ENCODE measurements at regions not wholly inside any gene's neighbourhood (a gene's known extent, or its start where the extent isn't known, plus 50 kb on each side); places are given as distances from the start of the nearest gene placed in this dataset.

DNA sequence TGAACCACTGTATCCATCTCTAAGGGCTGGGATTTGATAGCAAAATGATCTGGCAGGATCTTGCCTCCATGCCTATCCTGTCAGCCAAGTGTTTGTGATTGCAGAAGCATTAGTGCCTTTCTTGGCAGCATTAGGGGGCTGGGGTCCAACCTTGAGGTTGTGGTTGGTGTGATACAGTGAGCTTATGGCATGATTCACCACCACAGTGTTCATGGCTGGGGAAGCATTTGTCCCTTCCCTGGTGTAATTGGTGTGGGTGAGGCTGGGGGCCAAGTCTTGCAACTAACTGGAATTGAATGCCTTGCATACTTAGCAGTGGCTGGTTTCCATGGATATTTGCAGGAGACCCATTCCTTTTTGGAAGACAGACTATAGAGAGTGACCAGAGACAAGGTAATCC, 271.0 kb upstream of the TBL1XR1 start:
- Histone ChIP-seq H3K4me3 (ENCODE audit: low read length) (no peak overlapping the region), H4K20me1 (ENCODE audit: low read length) (no peaks in the 10 kb centered on the region), H2AFZ (ENCODE audit: low read length) (no peak overlapping the region), H3K27me3 (ENCODE audit: low read length) (no peaks in the 10 kb centered on the region), H3K36me3 (ENCODE audit: low read depth, low read length) (no peaks in the 10 kb centered on the region), H3K9me2 (replicated peaks; ENCODE audit: low read length) (no peaks in the 10 kb centered on the region), H3K4me2 (ENCODE audit: low read length) (peak overlapping the region; percentile 7; the same call in 1 of the 2 replicates), H3F3A (ENCODE audit: low read length, unreplicated experiment) (no peaks in the 10 kb centered on the region), H3K27ac (ENCODE audit: low read length) (peak overlapping the region; percentile 13; the same call in 1 of the 2 replicates), H3K79me2 (ENCODE audit: low read length) (no peaks in the 10 kb centered on the region), H3K4me1 (ENCODE audit: insufficient read depth, low read length) (peaks cover 12% of the 10 kb centered on the region), H3K9ac (ENCODE audit: low read length) (no peak overlapping the region), H3K9me3 (ENCODE audit: low read length) (no peaks in the 10 kb centered on the region)
- peak; percentile 83 for DNase-seq
- ChIA-PET CTCF (no interaction called here), POLR2A (ENCODE audit: unreplicated experiment) (interaction anchor here (0.5 kb wide), 1 partner anchor 317 kb away, joined by 3 read pairs; no protein-coding TSS in a partner anchor)
- TF ChIP-seq EZH2phosphoT487 (IDR thresholded peaks at IDR 0.05; ENCODE audit: borderline replicate concordance, low read length) (no peak), EZH2 (IDR thresholded peaks at IDR 0.05; ENCODE audit: low read length, unreplicated experiment) (no peak)
- TF ChIP-seq, protein P1, sequence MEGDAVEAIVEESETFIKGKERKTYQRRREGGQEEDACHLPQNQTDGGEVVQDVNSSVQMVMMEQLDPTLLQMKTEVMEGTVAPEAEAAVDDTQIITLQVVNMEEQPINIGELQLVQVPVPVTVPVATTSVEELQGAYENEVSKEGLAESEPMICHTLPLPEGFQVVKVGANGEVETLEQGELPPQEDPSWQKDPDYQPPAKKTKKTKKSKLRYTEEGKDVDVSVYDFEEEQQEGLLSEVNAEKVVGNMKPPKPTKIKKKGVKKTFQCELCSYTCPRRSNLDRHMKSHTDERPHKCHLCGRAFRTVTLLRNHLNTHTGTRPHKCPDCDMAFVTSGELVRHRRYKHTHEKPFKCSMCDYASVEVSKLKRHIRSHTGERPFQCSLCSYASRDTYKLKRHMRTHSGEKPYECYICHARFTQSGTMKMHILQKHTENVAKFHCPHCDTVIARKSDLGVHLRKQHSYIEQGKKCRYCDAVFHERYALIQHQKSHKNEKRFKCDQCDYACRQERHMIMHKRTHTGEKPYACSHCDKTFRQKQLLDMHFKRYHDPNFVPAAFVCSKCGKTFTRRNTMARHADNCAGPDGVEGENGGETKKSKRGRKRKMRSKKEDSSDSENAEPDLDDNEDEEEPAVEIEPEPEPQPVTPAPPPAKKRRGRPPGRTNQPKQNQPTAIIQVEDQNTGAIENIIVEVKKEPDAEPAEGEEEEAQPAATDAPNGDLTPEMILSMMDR (conservative IDR thresholded peaks at IDR 0.05; ENCODE audit: low read depth, low read length): no peak
- BruUV-seq (replicated peaks): no TSS peak
- ATAC-seq: peak; percentile 65
- intact Hi-C loops (cut with micrococcal nuclease): no loop called here

DNA sequence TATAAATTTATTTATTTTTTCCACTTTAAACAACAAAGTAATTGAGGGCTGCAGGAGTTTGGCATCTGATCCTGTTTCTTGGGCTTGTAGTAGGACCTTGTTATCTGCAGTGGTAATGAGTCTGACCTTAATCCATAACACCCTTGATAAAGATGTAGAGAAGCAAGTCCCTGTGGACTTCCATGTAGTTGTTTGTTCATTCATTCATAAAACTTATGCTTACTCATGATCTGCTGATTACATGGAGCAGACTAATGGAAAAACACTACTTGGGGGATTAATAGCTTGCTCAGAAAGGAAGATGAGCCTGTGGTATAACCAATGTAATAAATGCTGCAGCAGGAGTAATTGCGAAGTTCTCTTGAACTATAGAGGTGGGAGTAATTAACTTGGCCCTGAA, 271.5 kb upstream of the TBL1XR1 start:
- peak; percentile 61 for ATAC-seq
- no peaks in the 10 kb centered on the region for H3F3A ChIP-seq (ENCODE audit: low read length, unreplicated experiment)
- no peaks in the 10 kb centered on the region for H3K9me3 ChIP-seq (ENCODE audit: low read length)
- no peaks in the 10 kb centered on the region for H3K9me2 ChIP-seq (replicated peaks; ENCODE audit: low read length)
- DNase-seq: peak; percentile 47
- no peak overlapping the region for H3K9ac ChIP-seq (ENCODE audit: low read length)
- H4K20me1 ChIP-seq (ENCODE audit: low read length): no peaks in the 10 kb centered on the region
- ChIA-PET CTCF (no interaction called here), POLR2A (ENCODE audit: unreplicated experiment) (interaction anchor here (0.5 kb wide), 2 partner anchors 53 to 318 kb away, joined by 3 read pairs; no protein-coding TSS in a partner anchor)
- peaks cover 12% of the 10 kb centered on the region for H3K4me1 ChIP-seq (ENCODE audit: insufficient read depth, low read length)
- H3K4me3 ChIP-seq (ENCODE audit: low read length): no peak overlapping the region
- BruUV-seq (replicated peaks): no TSS peak
- H3K36me3 ChIP-seq (ENCODE audit: low read depth, low read length): no peaks in the 10 kb centered on the region
- no peaks in the 10 kb centered on the region for H3K27me3 ChIP-seq (ENCODE audit: low read length)
- TF ChIP-seq EZH2 (IDR thresholded peaks at IDR 0.05; ENCODE audit: low read length, unreplicated experiment) (no peak), EZH2phosphoT487 (IDR thresholded peaks at IDR 0.05; ENCODE audit: borderline replicate concordance, low read length) (no peak)
- TF ChIP-seq, protein P1 (conservative IDR thresholded peaks at IDR 0.05; ENCODE audit: low read depth, low read length): no peak
- peak overlapping the region; percentile 7; the same call in 1 of the 2 replicates for H3K4me2 ChIP-seq (ENCODE audit: low read length)
- H3K79me2 ChIP-seq (ENCODE audit: low read length): no peaks in the 10 kb centered on the region
- H2AFZ ChIP-seq (ENCODE audit: low read length): no peak overlapping the region
- intact Hi-C loops (cut with micrococcal nuclease): no loop called here
- H3K27ac ChIP-seq (ENCODE audit: low read length): peak overlapping the region; percentile 13; the same call in 1 of the 2 replicates

DNA sequence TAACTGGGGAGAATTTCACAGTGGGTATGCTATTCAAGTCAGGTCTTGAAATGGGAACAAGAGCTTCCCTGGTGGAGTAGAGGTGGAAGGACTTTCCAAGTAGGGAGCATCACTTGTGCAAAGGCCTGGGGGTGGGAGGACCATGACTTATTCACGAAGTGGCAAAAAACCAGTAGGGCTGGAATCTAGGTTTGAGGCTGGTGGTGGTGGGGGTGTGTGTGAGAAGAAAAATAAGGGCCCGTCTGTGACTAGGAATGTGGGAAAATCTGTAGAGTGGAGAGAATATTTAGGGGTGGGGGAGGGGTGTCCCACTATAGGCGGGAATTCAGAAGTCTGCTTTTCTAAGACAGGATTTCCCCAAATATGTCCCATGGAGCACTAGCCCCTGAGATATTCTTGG, 271.9 kb upstream of the TBL1XR1 start:
- ChIA-PET CTCF (no interaction called here), POLR2A (ENCODE audit: unreplicated experiment) (interaction anchor here (0.5 kb wide), 1 partner anchor 53 kb away, joined by 3 read pairs; no protein-coding TSS in a partner anchor)
- intact Hi-C loops (cut with micrococcal nuclease): no loop called here
- Histone ChIP-seq H3K4me2 (ENCODE audit: low read length) (no peak overlapping the region), H3K9me3 (ENCODE audit: low read length) (no peaks in the 10 kb centered on the region), H3K9me2 (replicated peaks; ENCODE audit: low read length) (no peaks in the 10 kb centered on the region), H4K20me1 (ENCODE audit: low read length) (no peaks in the 10 kb centered on the region), H3K4me3 (ENCODE audit: low read length) (no peak overlapping the region), H3K4me1 (ENCODE audit: insufficient read depth, low read length) (peaks cover 12% of the 10 kb centered on the region), H3K27ac (ENCODE audit: low read length) (peak overlapping the region; percentile 13; the same call in 1 of the 2 replicates), H3F3A (ENCODE audit: low read length, unreplicated experiment) (no peaks in the 10 kb centered on the region), H3K36me3 (ENCODE audit: low read depth, low read length) (no peaks in the 10 kb centered on the region), H3K9ac (ENCODE audit: low read length) (no peak overlapping the region), H3K27me3 (ENCODE audit: low read length) (no peaks in the 10 kb centered on the region), H3K79me2 (ENCODE audit: low read length) (no peaks in the 10 kb centered on the region), H2AFZ (ENCODE audit: low read length) (no peak overlapping the region)
- BruUV-seq (replicated peaks): no TSS peak
- no peak for ATAC-seq
- no peak for DNase-seq
- TF ChIP-seq, protein P1 (conservative IDR thresholded peaks at IDR 0.05; ENCODE audit: low read depth, low read length): no peak
- TF ChIP-seq EZH2 (IDR thresholded peaks at IDR 0.05; ENCODE audit: low read length, unreplicated experiment): no peak
- no peak for TF ChIP-seq EZH2phosphoT487 (IDR thresholded peaks at IDR 0.05; ENCODE audit: borderline replicate concordance, low read length)

Data from PC-3 (cell line).